A549 (cell line): ENCODE measurements at regions not wholly inside any gene's neighbourhood (a gene's known extent, or its start where the extent isn't known, plus 50 kb on each side); places are given as distances from the start of the nearest gene placed in this dataset.
A peak's percentile ranks its signal among the peaks of the same experiment; 100 is the strongest.

Experiments
- ATAC-seq, 2 experiments: fragments of 200-7000 bp in 1 of 2; fragments of >200 bp in 1 of 2; cut with Nextera tagmentation in 1 of 2; cut with Tn5 transposase in 1 of 2; 3 replicates each; pipeline versions ENCODE4 v1.8.0 to v1.9.1; 2018 to 2020; ENCODE audit warnings: mild to moderate bottlenecking in 1 of 2, moderate library complexity in 1 of 2
- CTCF ChIA-PET: fragments of 300-600 bp; sonication (Branson Sonifier 250); formaldehyde crosslinking; extraction: SDS; loops from one replicate; lab custom pipeline; 2021; ENCODE audit warnings: antibody characterized with exemption, inconsistent platforms; lab: Yijun Ruan, JAX
- POLR2A ChIA-PET: fragments of 350-600 bp; formaldehyde crosslinking; extraction: SDS; loops from one replicate; lab custom pipeline; 2021; ENCODE audit warnings: antibody characterized with exemption, inconsistent platforms; lab: Yijun Ruan, JAX
- DNase-seq, 2 experiments: peaks; one replicate each; pipeline versions ENCODE4 v3.0.0 to v3.0.0-alpha.2; 2011 to 2016; ENCODE audit warnings: low read depth in 1 of 2, low spot score in 1 of 2
- FAIRE-seq: peaks from 2 replicates; lab custom pipeline; 2011; peaks lifted over from hg19 to GRCh38; lab: Jason Lieb, UNC
- H3K27ac ChIP-seq, 2 experiments: fragments of >200 bp; sonication (Bioruptor Twin); formaldehyde crosslinking; 3 replicates each; pipeline ENCODE4 v1.5.1; 2016 to 2017
- H3K4me1 ChIP-seq: fragments of >200 bp; sonication (Bioruptor Twin); formaldehyde crosslinking; 3 replicates; pipeline ENCODE4 v1.6.1; 2016
- H3K4me2 ChIP-seq: fragments of >200 bp; sonication (Bioruptor Twin); formaldehyde crosslinking; 3 replicates; pipeline ENCODE4 v1.6.1; 2016
- H3K4me3 ChIP-seq: fragments of >200 bp; sonication (Bioruptor Twin); formaldehyde crosslinking; 3 replicates; pipeline ENCODE4 v1.5.1; 2016
- H3K9me3 ChIP-seq: fragments of >200 bp; sonication (Bioruptor Twin); formaldehyde crosslinking; 3 replicates; pipeline ENCODE4 v1.6.1; 2016
- ATOH8 ChIP-seq: fragments of 250-450 bp; sonication (Bioruptor Pico); IDR thresholded peaks from 2 replicates; pipeline ENCODE4 v1.5.0; 2020; ENCODE audit warnings: low read depth, mild to moderate bottlenecking, moderate library complexity
- CBX8 ChIP-seq: fragments of 200-600 bp; sonication (generic); IDR thresholded peaks from 2 replicates; pipeline ENCODE4 v1.6.1; 2016
- CEBPB ChIP-seq, 2 experiments: fragments of >200 bp in 1 of 2; sonication (Bioruptor Twin) in 1 of 2; formaldehyde crosslinking in 1 of 2; IDR thresholded peaks; 2 replicates each; pipeline ENCODE4 v1.6.1; 2012 to 2016
- CHD4 ChIP-seq: fragments of 200-600 bp; sonication (generic); IDR thresholded peaks from 2 replicates; pipeline ENCODE4 v1.6.1; 2016; ENCODE audit warnings: antibody characterized with exemption, mild to moderate bottlenecking, borderline replicate concordance
- EHMT2 ChIP-seq: fragments of 200-600 bp; sonication (generic); IDR thresholded peaks from 2 replicates; pipeline ENCODE4 v1.6.1; 2016; ENCODE audit warnings: antibody characterized with exemption, low read depth, mild to moderate bottlenecking, moderate library complexity
- FOSB ChIP-seq: fragments of 250-450 bp; sonication (Bioruptor Pico); IDR thresholded peaks from 2 replicates; pipeline ENCODE4 v1.5.0; 2020; ENCODE audit warnings: mild to moderate bottlenecking, moderate library complexity
- HES2 ChIP-seq: fragments of >200 bp; sonication (Bioruptor Twin); formaldehyde crosslinking; IDR thresholded peaks from 2 replicates; pipeline ENCODE4 v1.6.1; 2016
- HEYL ChIP-seq: fragments of 250-450 bp; sonication (Bioruptor Pico); IDR thresholded peaks from 2 replicates; pipeline ENCODE4 v1.8.0; 2021; ENCODE audit warnings: mild to moderate bottlenecking, moderate library complexity
- HOXB5 ChIP-seq: fragments of 250-450 bp; sonication (Bioruptor Pico); IDR thresholded peaks from 2 replicates; pipeline ENCODE4 v1.5.0; 2020; ENCODE audit warnings: mild to moderate bottlenecking, moderate library complexity
- KDM5A ChIP-seq: fragments of 200-600 bp; sonication (generic); IDR thresholded peaks from 2 replicates; pipeline ENCODE4 v1.6.1; 2016; ENCODE audit warnings: antibody characterized with exemption, mild to moderate bottlenecking
- MAFK ChIP-seq: fragments of 450-650 bp; IDR thresholded peaks from 2 replicates; pipeline ENCODE4 v1.6.1; 2014; ENCODE audit not compliant: partially characterized antibody
- MYC ChIP-seq: IDR thresholded peaks from 2 replicates; pipeline ENCODE4 v1.6.1; 2012; ENCODE audit warnings: mild to moderate bottlenecking, inconsistent platforms, low read length, improper control_type of control experiment, borderline replicate concordance
- NFE2L2 ChIP-seq: fragments of 150-350 bp; conservative IDR thresholded peaks from 2 replicates; pipeline ENCODE4 v1.6.1; 2014; ENCODE audit warnings: low read length
- NPAS2 ChIP-seq: fragments of 250-450 bp; sonication (Bioruptor Pico); IDR thresholded peaks from 2 replicates; pipeline ENCODE4 v1.8.0; 2022; ENCODE audit warnings: mild to moderate bottlenecking, moderate library complexity, borderline replicate concordance
- NR3C1 ChIP-seq: fragments of >200 bp; sonication (Bioruptor Twin); formaldehyde crosslinking; IDR thresholded peaks from 3 replicates; pipeline ENCODE4 v1.6.1; 2017
- PBX3 ChIP-seq: IDR thresholded peaks from 2 replicates; pipeline ENCODE4 v1.6.1; 2012
- POLR2AphosphoS2 ChIP-seq: conservative IDR thresholded peaks from 2 replicates; pipeline ENCODE4 v1.6.1; 2012; ENCODE audit warnings: low read length, improper control_type of control experiment, inconsistent platforms
- RAD21 ChIP-seq, 2 experiments: fragments of >200 bp in 1 of 2; sonication (Bioruptor Twin) in 1 of 2; formaldehyde crosslinking in 1 of 2; IDR thresholded peaks in 1 of 2; conservative IDR thresholded peaks in 1 of 2; 2 replicates in 1 of 2; 3 replicates in 1 of 2; pipeline ENCODE4 v1.6.1; 2012 to 2018; ENCODE audit warnings: inconsistent platforms in 1 of 2
- RARB ChIP-seq: fragments of 250-450 bp; sonication (Bioruptor Pico); IDR thresholded peaks from 2 replicates; pipeline ENCODE4 v1.8.0; 2021; ENCODE audit warnings: mild to moderate bottlenecking, moderate library complexity
- RCOR1 ChIP-seq: fragments of 150-350 bp; IDR thresholded peaks from 2 replicates; pipeline ENCODE4 v1.6.1; 2014; ENCODE audit warnings: antibody characterized with exemption, low read length, low read depth
- ZNF302 ChIP-seq: fragments of 250-450 bp; sonication (Bioruptor Pico); IDR thresholded peaks from 2 replicates; pipeline ENCODE4 v1.9.0; 2021; ENCODE audit warnings: inconsistent platforms, mild to moderate bottlenecking, moderate library complexity
- ZSCAN20 ChIP-seq: fragments of 250-450 bp; sonication (Bioruptor Pico); IDR thresholded peaks from 2 replicates; pipeline ENCODE4 v1.8.0; 2022; ENCODE audit warnings: mild to moderate bottlenecking, moderate library complexity
- WGBS: methylation state at CpG from one replicate; pipeline ENCODE4 v1.1.6; 2017; ENCODE audit errors: missing lambda C conversion rate; 5-methylcytosine and 5-hydroxymethylcytosine counted together
- TF ChIP-seq, protein P1 (sequence below): fragments of 200-600 bp; sonication (generic); IDR thresholded peaks from 2 replicates; pipeline ENCODE4 v1.6.1; 2016; ENCODE audit warnings: antibody characterized with exemption, mild to moderate bottlenecking, moderate library complexity
- TF ChIP-seq, protein P2 (sequence below): IDR thresholded peaks from 2 replicates; pipeline ENCODE4 v1.6.1; 2012; ENCODE audit warnings: low read depth, borderline replicate concordance

- ChIA-PET POLR2A (no interaction called here), CTCF (no interaction called here)
- Histone ChIP-seq H3K4me3 (no peak overlapping the region), H3K4me2 (no peak overlapping the region), H3K4me1 (peaks cover 30% of the 10 kb centered on the region), H3K9me3 (0 out of 3 replicates have a peak, but pooled peaks cover 2% of the 10 kb centered on the region), H3K27ac (no peak overlapping the region)
- no peak for FAIRE-seq
- 69% methylated on average over 2 of the region's 2 CpGs for WGBS
- no peak for ATAC-seq
- no peak for DNase-seq
- TF ChIP-seq HEYL (CRISPR knock-in tag) (no peak), CHD4 (no peak), EHMT2 (no peak), NPAS2 (CRISPR knock-in tag) (no peak), POLR2AphosphoS2 (no peak), RCOR1 (no peak), KDM5A (no peak)
Measured at GRCh38 chr2:188663301-188663700, 310.9 kb upstream of the COL3A1 start.

DNA sequence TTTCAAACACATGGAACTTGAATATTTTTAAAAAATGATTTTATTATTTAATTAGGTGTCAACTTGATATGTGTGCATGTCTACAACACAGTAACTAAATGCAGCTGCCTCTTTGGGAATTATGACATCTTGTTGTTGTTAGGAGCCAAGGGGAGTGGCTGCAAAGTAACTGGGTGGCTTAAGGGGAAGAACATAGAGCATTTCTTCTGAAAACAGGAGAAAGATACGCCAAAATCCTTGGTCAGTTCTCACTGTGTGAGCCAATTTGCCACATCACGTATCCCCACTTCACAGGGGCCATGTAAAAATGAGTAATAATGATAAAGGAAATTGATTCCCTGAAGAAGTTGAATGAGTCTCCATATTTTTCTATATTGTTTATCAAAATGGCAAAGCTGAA is 309.8 kb upstream of the COL3A1 start:
- FAIRE-seq (no peak), DNase-seq (no peak), ATAC-seq (no peak)
- H3K4me2 ChIP-seq: no peak overlapping the region
- CTCF ChIA-PET: no interaction called here
- TF ChIP-seq MAFK (no peak), CBX8 (no peak), CEBPB (IDR thresholded peaks at IDR 0.05) (no peak), ZSCAN20 (CRISPR knock-in tag) (no peak), PBX3 (no peak), NPAS2 (CRISPR knock-in tag) (no peak), EHMT2 (no peak), HES2 (no peak), HOXB5 (CRISPR knock-in tag) (no peak), NFE2L2 (no peak)
- TF ChIP-seq, protein P1, sequence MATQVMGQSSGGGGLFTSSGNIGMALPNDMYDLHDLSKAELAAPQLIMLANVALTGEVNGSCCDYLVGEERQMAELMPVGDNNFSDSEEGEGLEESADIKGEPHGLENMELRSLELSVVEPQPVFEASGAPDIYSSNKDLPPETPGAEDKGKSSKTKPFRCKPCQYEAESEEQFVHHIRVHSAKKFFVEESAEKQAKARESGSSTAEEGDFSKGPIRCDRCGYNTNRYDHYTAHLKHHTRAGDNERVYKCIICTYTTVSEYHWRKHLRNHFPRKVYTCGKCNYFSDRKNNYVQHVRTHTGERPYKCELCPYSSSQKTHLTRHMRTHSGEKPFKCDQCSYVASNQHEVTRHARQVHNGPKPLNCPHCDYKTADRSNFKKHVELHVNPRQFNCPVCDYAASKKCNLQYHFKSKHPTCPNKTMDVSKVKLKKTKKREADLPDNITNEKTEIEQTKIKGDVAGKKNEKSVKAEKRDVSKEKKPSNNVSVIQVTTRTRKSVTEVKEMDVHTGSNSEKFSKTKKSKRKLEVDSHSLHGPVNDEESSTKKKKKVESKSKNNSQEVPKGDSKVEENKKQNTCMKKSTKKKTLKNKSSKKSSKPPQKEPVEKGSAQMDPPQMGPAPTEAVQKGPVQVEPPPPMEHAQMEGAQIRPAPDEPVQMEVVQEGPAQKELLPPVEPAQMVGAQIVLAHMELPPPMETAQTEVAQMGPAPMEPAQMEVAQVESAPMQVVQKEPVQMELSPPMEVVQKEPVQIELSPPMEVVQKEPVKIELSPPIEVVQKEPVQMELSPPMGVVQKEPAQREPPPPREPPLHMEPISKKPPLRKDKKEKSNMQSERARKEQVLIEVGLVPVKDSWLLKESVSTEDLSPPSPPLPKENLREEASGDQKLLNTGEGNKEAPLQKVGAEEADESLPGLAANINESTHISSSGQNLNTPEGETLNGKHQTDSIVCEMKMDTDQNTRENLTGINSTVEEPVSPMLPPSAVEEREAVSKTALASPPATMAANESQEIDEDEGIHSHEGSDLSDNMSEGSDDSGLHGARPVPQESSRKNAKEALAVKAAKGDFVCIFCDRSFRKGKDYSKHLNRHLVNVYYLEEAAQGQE: no peak
- H3K4me3 ChIP-seq: no peak overlapping the region
- peaks cover 31% of the 10 kb centered on the region for H3K4me1 ChIP-seq
- POLR2A ChIA-PET: no interaction called here
- H3K27ac ChIP-seq: no peak overlapping the region
- 0 out of 3 replicates have a peak, but pooled peaks cover 2% of the 10 kb centered on the region for H3K9me3 ChIP-seq
- 87% methylated on average over 2 of the region's 2 CpGs for WGBS

DNA sequence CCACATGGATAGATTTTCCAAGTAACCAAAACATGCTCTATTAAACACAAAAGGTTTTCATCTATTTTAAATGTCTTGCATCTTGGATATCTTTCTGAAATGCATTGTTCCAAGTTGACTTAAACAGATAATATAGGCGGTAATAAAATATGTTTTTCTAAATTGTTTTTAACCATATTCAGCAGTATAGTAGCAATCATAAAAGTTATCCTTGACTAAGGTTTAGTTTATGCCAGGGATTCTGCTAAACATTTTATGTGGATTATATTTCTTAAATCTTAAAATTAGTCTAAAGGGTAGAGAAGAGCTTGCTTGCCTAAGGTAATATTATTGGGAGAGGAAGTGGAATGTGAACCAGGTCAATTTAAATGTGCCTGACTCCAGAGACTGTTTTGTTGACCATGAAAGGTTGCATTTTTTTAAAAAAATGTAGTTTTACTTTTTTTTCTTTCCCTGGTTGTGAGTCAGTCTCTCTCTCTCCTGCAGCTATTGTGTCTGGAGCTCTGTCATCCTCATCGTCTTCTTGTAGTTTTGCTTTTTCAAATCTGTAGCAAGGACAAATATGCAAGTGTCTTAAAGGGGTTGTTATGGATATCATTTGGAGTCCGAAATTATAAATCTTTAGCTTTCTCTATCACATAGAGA is 309.1 kb upstream of the COL3A1 start:
- FAIRE-seq (no peak), ATAC-seq (no peak), DNase-seq (no peak)
- Histone ChIP-seq H3K4me2 (peak overlapping the region; percentile 36), H3K9me3 (0 out of 3 replicates have a peak, but pooled peaks cover 2% of the 10 kb centered on the region), H3K27ac (peak overlapping the region; percentile 10 to 24; a peak in 1 of 6 replicates), H3K4me1 (peaks cover 24% of the 10 kb centered on the region), H3K4me3 (no peak overlapping the region)
- ChIA-PET CTCF (no interaction called here), POLR2A (no interaction called here)
- 49% methylated on average over 3 of the region's 3 CpGs for WGBS
- TF ChIP-seq RAD21 (conservative IDR thresholded peaks at IDR 0.05 in 1 of 2, IDR thresholded peaks at IDR 0.05 in 1 of 2) (no peak), FOSB (CRISPR knock-in tag) (no peak), CEBPB (IDR thresholded peaks at IDR 0.05) (no peak), HES2 (no peak), ZNF302 (CRISPR knock-in tag) (no peak), POLR2AphosphoS2 (no peak), NR3C1 (no peak), ATOH8 (CRISPR knock-in tag) (no peak), MYC (no peak), RARB (CRISPR knock-in tag) (no peak)
- TF ChIP-seq, protein P2, sequence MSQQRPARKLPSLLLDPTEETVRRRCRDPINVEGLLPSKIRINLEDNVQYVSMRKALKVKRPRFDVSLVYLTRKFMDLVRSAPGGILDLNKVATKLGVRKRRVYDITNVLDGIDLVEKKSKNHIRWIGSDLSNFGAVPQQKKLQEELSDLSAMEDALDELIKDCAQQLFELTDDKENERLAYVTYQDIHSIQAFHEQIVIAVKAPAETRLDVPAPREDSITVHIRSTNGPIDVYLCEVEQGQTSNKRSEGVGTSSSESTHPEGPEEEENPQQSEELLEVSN: no peak
